OCI-LY3 (cell line): ENCODE measurements at regions not wholly inside any gene's neighbourhood (a gene's known extent, or its start where the extent isn't known, plus 50 kb on each side); places are given as distances from the start of the nearest gene placed in this dataset.
A peak's percentile ranks its signal among the peaks of the same experiment; 100 is the strongest.

Source experiments
- H2AFZ ChIP-seq: fragments of 200-600, 300-600 bp; shearing (Covaris generic); 2 replicates; pipeline ENCODE4 v1.6.0; 2014; ENCODE audit warnings: antibody characterized with exemption, low read depth, low read length
- H3K27ac ChIP-seq: fragments of 200-600, 300-600 bp; sonication (generic); 2 replicates; pipeline ENCODE4 v1.5.1; 2014; ENCODE audit warnings: mild to moderate bottlenecking, low read length, moderate library complexity, mixed read lengths
- H3K27me3 ChIP-seq: fragments of 200-600, 300-600 bp; sonication (generic); 2 replicates; pipeline ENCODE4 v1.6.1; 2014; ENCODE audit warnings: low read depth, low read length, mixed read lengths
- H3K36me3 ChIP-seq: fragments of 200-600, 300-600 bp; sonication (generic); replicated peaks from 2 replicates; pipeline ENCODE3; 2014; ENCODE audit warnings: low read depth, low read length, mixed read lengths
- H3K4me1 ChIP-seq: fragments of 300-600, 200-600 bp; sonication (generic); 2 replicates; pipeline ENCODE4 v1.6.1; 2014; ENCODE audit warnings: low read length, mixed read lengths
- H3K4me2 ChIP-seq: fragments of 200-600, 300-600 bp; sonication (generic); 2 replicates; pipeline ENCODE4 v1.6.1; 2014; ENCODE audit warnings: low read length, mixed read lengths
- H3K4me3 ChIP-seq: fragments of 300-600, 200-600 bp; sonication (generic); 2 replicates; pipeline ENCODE4 v1.5.1; 2014; ENCODE audit warnings: antibody characterized with exemption, mild to moderate bottlenecking, low read length, moderate library complexity
- H3K79me2 ChIP-seq: fragments of 300-600, 200-600 bp; shearing (Covaris generic); 2 replicates; pipeline ENCODE4 v1.6.1; 2014; ENCODE audit warnings: mild to moderate bottlenecking, low read length, mixed read lengths
- H3K9ac ChIP-seq: fragments of 300-600, 200-600 bp; shearing (Covaris generic); 2 replicates; pipeline ENCODE4 v1.6.0; 2014; ENCODE audit warnings: mild to moderate bottlenecking, low read length, moderate library complexity
- H3K9me3 ChIP-seq: fragments of 200-600, 300-600 bp; shearing (Covaris generic); 2 replicates; pipeline ENCODE4 v1.6.1; 2014; ENCODE audit warnings: low read length, mixed read lengths; ENCODE audit not compliant: insufficient read depth
- H4K20me1 ChIP-seq: fragments of 200-600, 300-600 bp; sonication (generic); 2 replicates; pipeline ENCODE4 v1.6.1; 2016; ENCODE audit warnings: low read length, mixed read lengths; ENCODE audit not compliant: insufficient read depth
- CTCF ChIP-seq: fragments of 200-600, 300-600 bp; sonication (generic); IDR thresholded peaks from 2 replicates; pipeline ENCODE4 v1.5.1; 2014; ENCODE audit warnings: antibody characterized with exemption, low read length, low read depth
- EZH2phosphoT487 ChIP-seq: fragments of 200-600 bp; shearing (Covaris generic); IDR thresholded peaks from 2 replicates; pipeline ENCODE4 v1.6.1; 2018; ENCODE audit warnings: antibody characterized with exemption, mixed run types, low read depth

- no peaks in the 10 kb centered on the region for H3K79me2 ChIP-seq
- H3K4me1 ChIP-seq, result no peaks in the 10 kb centered on the region
- H3K27ac ChIP-seq, result no peak overlapping the region
- H3K36me3 ChIP-seq, result no peaks in the 10 kb centered on the region
- no peaks in the 10 kb centered on the region for H3K9me3 ChIP-seq
- TF ChIP-seq EZH2phosphoT487 (no peak), CTCF (no peak)
- H3K9ac ChIP-seq, result no peak overlapping the region
- H4K20me1 ChIP-seq, result no peaks in the 10 kb centered on the region
- no peak overlapping the region for H3K4me3 ChIP-seq
- no peak overlapping the region for H3K4me2 ChIP-seq
- H3K27me3 ChIP-seq, result no peaks in the 10 kb centered on the region
- H2AFZ ChIP-seq, result no peak overlapping the region
These were observed 234.9 kb downstream of the SOCS6 start for GRCh38 chr18:70523792-70524182.

- H3K9ac ChIP-seq, result no peak overlapping the region
- no peaks in the 10 kb centered on the region for H3K79me2 ChIP-seq
- H3K27me3 ChIP-seq, result no peaks in the 10 kb centered on the region
- H3K4me1 ChIP-seq, result no peaks in the 10 kb centered on the region
- H3K9me3 ChIP-seq, result no peaks in the 10 kb centered on the region
- TF ChIP-seq CTCF, result no peak
- TF ChIP-seq EZH2phosphoT487, result no peak
- H3K4me3 ChIP-seq, result no peak overlapping the region
- H3K36me3 ChIP-seq, result no peaks in the 10 kb centered on the region
- H4K20me1 ChIP-seq, result no peaks in the 10 kb centered on the region
- no peak overlapping the region for H3K27ac ChIP-seq
- no peak overlapping the region for H3K4me2 ChIP-seq
- 0 out of 2 replicates have a peak overlapping the region, but pooled peaks have one; percentile 5 for H2AFZ ChIP-seq
These were observed 234.4 kb downstream of the SOCS6 start for GRCh38 chr18:70523035-70523791.

GRCh38 chr18:70522183-70522680 is 233.4 kb downstream of the SOCS6 start:
- Histone ChIP-seq H4K20me1 (no peaks in the 10 kb centered on the region), H3K79me2 (no peaks in the 10 kb centered on the region), H3K4me3 (no peak overlapping the region), H3K27ac (no peak overlapping the region), H2AFZ (no peak overlapping the region), H3K9ac (no peak overlapping the region), H3K36me3 (no peaks in the 10 kb centered on the region), H3K27me3 (no peaks in the 10 kb centered on the region), H3K9me3 (no peaks in the 10 kb centered on the region), H3K4me2 (no peak overlapping the region), H3K4me1 (no peaks in the 10 kb centered on the region)
- TF ChIP-seq CTCF (no peak), EZH2phosphoT487 (no peak)

GRCh38 chr18:70520867-70521266 is 232.0 kb downstream of the SOCS6 start:
- Histone ChIP-seq H3K9me3 (no peaks in the 10 kb centered on the region), H3K4me2 (no peak overlapping the region), H3K36me3 (no peaks in the 10 kb centered on the region), H2AFZ (no peak overlapping the region), H3K27me3 (no peaks in the 10 kb centered on the region), H3K4me3 (no peak overlapping the region), H3K4me1 (no peaks in the 10 kb centered on the region), H3K9ac (no peak overlapping the region), H3K27ac (no peak overlapping the region), H4K20me1 (no peaks in the 10 kb centered on the region), H3K79me2 (no peaks in the 10 kb centered on the region)
- TF ChIP-seq CTCF, result no peak
- TF ChIP-seq EZH2phosphoT487, result no peak
